GM19035 (cell line): ENCODE measurements at regions not wholly inside any gene's neighbourhood (a gene's known extent, or its start where the extent isn't known, plus 50 kb on each side); places are given as distances from the start of the nearest gene placed in this dataset.
"Not testable (repeated sequence)": the region's sequence is repeated elsewhere in the genome, so short reads cannot be mapped to it uniquely, and the experiment has no call there.

Experiments
- ATAC-seq: cut with Tn5 transposase; IDR thresholded peaks from one replicate; pipeline ENCODE4 v1.9.1; 2021; ENCODE audit not compliant: unreplicated experiment

DNA sequence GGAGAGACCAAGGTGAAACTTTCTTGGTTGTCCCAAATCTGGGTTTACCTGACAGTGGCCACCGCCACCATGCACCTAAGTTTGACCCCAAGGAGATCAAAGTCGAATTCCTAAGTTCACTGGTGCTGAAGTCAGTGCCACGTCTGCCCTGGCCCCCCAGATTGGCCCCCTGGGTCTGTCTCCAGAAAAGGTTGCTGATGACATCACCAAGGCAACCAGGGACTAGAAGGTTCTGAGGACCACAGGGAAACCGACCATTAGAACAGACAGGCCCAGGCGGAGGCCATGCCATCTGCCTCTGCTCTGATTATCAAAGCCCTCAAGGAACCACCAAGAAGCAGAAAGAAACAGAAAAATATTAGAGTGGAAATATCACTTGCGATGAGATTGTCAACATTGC lies 91.2 kb downstream of the DLL1 start:
- ATAC-seq = no peak

DNA sequence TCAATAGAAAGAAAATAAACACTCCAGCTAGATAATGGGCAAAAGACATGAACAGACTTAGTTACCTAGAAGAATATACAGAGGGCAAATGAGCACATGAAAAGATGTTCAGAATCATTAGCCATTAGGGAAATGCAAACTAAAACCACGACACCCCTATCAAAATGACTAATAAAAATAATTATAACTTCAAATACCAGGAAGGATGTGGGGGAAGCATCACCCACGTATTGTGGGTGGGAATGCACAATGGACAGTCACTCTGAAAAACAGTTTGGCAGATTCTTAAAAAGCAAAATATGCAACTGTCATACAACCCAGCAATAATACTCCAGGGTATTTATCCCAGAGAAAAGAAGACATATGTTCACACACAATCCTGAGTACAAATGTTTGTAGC lies 92.6 kb downstream of the DLL1 start:
- ATAC-seq = no peak

DNA sequence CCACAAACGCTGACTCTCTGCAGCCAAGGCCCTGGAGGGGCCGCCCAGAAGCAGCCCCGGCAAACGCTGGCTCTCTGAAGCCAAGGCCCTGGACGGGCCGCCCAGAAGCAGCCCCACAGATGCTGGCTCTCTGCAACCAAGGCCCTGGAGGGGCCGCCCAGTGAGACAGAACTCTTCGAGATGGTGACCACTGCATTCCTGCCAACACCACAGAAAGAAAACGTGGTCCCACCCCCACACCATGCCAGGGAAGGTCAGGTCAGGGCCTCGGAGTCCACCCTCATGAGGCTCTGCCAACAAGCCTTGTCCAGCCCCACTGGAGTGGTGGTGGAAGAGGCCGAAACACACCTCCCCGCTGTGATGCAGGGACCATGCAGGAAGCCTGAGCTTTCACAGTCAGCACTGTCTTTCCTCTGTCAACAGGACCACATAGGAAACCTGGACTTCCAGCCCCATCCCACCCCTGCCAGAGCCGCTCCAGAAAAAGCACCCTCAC lies 97.5 kb downstream of the DLL1 start:
- ATAC-seq = no peak

DNA sequence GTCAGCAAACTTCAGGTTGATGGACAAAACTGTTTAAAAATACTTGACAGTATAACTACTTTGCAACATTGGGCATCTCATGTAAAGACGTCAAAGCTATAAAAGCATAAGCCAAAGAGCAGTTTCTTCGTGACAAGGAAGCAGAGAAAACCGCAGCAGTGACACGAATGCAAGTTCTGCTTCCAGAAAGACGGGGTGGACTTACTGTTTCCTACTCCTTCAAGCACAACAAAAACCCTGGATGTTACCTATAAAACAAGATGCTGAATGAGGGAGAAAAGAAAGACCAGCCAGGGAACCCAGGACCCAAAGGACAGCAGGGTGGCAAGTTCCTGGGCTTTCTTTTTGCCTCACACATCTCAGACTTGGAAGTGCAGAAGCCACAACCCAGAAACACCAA lies 98.0 kb downstream of the DLL1 start:
- no peak for ATAC-seq

DNA sequence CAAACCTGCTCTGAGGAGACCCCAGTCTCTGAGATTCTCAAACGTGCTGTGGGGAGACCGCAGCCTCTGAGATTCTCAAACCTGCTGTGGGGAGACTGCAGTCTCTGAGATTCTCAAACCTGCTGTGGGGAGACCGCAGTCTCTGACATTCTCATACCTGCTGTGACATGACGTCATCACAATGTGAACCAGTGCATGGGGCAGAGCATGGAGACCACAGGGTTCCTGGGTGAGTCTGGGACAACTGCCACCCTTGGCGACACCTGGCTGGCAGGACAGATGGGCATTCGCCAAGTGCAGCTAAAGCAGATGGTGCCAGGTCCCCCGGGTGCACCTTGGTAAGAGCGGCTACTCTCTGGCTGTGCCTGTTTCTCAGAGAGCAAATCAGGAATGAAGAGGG lies 98.8 kb downstream of the DLL1 start:
- ATAC-seq = not testable (repeated sequence)

DNA sequence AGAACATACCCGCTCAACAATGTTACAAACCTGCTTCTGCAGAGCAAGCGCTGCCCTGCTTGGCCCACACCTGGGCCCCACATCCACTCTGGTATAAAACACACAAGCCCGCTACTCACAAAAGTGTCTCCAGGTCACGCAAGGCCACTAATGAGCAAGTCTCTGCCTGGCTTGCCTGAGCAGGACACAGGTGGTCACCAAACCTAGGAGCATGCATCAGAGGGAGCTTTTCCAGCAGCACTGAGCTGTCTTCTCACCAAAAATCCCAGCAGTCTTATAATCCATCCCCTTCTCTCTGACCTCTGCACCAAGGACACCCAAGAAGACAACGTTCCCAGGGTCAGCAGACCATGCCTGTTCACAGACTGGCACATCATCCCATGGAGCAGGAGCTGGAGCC lies 100.8 kb downstream of the DLL1 start:
- ATAC-seq = no peak

DNA sequence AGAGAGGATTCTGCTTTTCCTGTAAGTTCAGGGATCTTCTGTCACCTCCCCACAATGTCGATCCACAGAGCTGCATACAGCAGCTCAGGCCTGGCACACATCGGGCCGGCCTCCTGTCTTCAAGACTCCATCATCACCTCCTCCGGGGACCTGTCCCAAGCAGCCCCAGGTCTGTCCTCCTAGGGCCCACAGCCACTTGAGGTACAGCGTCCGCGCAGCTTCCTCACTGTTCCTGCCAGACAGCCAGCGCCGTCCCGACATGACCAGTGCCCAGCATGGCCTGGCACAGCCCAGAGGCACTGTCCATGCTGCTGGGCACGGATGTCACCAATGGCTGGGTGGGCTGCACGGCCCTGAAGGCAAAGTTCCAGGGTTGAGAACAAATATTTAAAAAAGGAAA lies 101.6 kb downstream of the DLL1 start:
- ATAC-seq = no peak

DNA sequence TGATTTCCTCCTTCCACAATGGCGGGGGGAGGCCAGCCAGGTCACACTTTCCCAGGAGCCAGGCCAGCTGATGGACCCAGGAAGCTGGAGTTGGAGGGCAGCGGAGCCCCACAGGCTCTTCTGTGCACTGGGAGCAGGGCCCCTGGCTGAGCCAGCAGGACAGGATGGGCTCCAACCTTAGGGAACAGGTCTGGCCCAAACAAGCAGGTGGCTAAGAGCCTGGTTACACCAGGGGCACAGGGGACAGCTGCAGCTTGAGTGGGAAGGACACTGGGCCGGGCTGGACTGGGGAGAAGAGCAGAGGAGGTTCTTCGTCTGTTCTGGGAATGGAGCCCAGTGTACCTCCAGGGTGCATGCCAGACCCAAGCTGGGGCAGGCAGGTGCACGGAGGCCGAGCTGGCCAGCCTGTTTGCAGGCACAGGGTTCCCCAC lies 102.3 kb downstream of the DLL1 start:
- ATAC-seq = no peak

DNA sequence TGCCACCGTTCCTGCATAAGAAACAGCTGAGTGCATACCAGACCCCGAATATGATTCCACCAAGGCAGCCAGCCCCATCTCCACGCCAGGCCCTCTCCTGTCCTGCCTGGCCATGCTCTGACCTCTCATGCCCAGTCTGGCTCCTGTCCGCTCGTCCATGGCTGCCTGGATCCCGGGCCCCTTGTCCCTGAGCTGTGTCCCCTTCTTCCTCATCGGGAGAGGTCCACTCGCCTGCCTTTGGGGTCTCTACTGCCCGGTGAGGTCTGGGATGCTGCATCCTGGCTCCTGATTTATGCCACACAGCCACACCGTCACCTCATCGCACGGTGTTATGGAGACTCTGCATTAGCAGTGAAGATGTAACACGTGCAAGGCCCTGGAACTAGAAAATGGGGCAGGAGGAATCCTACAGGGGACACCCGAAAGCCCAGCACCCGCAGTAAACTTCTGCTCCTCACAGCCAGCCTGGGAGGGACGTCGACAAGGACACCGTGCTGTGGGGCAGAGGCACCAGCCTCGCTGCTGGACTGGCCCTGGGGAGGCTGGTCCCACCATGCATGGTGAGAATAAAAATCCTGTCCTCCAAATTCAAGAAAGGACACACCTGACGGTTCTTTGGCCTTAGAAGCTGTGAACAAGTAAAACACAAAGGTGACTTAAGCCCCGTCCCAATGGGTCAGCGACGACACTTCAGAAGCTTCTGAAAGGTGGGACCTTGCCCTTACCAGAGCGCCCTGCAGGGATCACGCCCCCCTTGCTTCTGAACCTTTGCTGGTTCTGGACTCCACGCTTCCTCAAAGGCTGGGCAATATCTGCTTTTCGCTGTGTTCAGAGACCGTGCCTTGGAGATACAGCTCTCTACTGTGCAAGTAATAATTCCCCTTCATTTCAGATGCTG lies 103.0 kb downstream of the DLL1 start:
- no peak for ATAC-seq

DNA sequence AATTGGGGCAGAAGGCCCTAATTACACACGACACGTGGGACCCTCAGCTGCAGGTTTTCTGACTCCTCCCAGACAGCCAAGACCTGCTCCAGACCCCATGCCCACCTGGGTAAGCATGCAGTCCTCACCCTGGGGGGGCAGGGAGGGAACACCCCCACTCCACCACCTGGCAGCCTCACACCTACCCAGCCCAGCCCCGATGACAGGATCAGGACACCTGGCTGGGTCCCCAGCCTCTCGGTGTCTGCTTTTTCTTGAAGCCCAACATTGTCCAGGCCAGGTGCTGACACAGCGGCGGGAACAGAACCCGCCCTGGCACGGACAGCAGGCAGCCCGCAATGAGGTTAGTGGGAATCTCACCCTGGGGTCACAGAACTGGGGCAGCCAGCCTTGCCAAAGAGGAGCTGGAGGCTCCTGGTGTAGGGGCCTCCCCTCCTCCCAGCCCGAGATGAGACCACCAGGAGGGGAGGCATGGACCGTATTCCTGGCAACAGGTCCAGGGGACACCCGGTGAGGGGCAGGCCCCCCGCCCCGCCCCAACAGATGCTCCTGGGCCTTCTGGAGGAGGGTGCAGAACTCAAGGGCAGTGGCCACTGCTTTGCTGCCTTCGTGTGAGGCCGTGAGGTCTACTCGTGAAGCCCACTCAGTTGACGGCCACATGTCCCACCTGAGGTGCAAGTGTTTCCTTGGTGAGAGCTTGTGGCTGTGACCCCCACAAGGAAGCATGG lies 103.8 kb downstream of the DLL1 start:
- ATAC-seq = no peak

DNA sequence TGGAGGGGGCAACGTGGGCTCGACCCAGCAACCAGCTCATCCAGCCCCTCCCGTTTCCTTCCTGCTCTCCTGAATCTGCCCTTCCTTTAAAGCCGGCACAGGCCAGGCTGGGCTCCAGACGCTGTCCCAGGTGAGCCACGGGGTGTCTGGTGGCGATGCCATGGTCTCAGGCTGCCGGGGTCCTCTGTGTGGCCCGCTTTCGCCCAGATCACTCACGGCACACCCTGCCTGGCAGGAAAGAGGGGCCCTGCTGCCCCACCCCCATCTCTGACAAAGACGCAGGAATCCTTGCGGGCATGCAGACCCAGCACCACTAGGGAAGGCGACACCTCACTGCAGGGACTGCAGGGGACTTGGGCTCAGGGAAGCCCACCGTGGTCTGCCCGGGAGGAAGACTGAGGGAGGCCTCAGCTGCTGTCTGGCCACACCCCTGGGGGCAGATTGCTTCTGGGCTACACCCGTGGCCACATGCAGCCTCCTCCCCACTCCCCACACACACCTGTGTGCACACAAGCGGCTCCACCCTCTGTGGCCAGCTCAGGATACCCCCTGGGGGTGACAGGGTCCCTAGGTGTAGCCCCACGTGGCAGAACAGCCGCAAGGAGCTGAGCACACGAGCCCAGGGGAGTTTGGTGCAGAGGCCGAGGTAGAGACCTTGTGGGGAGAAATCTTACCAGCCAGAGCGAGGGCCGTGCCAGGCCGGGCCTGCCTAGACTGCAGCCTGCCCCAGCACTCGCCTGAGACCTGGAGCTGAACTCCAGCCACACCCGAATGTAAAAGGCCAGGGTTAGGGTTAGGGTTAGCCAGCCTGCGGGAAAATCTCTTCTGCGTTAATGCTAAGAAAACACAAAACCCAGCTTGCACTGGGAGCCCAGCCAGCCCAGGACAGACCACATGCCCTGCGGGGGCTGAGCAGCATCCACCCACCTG lies 104.6 kb downstream of the DLL1 start:
- ATAC-seq = no peak

DNA sequence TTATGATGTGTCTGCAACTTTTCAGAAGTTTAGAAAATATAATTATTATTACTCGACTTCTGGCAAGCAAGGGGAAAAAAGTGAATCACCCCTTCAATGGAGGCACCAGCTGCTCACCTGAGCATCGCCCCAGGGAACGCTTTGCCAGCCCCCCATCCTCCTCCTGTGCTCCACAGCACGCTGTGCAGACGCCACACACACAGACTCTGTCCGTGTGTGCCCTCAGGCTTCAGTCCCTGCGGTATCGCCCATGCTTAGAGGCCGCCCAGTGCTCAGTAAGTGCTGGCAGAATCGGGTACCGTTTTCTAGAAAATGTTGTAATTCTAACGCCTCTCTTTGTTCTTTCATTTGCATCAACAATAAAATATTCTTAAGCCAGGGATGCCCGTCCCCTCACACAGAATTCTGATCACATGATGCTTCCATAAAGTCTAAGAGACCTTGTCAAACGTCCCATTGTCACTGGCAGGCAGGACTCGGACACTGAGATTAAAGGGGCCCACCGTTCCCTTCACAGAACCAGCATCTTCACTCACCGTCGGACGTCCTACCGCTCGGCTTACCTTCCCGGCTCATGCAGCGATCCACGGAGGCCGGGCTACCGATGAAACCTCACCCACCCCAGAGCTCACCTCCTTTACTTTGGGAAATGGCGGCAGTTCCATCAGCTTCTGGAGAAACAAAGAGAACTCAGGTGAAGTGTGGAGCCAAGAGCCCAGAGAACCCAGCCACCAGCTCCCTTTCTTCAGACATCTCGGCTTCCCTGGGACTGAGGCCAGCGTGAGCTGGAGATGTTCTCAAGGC lies 105.5 kb downstream of the DLL1 start:
- no peak for ATAC-seq

DNA sequence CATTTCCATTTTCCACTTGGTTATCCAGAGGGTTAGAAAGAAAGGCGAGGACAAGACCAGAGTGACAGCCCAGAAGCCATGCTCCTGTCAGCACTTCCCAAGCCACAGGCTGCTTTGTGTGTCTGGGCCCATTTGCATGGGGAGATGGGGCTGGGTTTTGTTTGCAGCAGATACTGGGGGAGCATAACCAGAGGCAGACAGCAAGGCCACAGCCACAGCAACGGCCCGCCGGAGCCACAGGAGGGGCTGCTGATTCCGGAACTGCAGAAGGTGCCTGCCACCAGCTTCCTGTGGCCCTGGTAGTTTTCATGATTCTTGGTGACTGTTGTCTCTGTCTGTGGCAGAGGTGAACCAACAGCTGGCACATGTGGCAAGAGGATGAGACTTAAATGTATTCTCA lies 106.6 kb downstream of the DLL1 start:
- no peak for ATAC-seq

DNA sequence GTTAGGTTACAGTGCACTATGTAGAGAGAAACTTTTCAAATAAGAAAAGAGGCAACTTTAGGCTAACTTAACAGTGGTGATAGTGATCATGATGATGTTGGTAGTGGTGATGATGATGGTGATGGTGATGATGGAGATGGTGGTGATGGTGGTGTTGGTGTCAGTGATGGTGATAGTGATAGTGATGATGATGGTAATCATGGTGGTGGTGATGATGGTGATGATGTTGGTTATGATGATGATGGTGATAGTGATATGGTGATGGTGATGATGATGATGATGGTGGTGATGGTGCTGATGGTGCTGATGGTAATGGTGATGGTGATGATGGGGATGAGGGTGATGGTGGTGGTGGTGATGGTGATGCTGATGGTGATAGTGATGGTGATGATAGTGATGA lies 107.4 kb downstream of the DLL1 start:
- ATAC-seq = no peak

DNA sequence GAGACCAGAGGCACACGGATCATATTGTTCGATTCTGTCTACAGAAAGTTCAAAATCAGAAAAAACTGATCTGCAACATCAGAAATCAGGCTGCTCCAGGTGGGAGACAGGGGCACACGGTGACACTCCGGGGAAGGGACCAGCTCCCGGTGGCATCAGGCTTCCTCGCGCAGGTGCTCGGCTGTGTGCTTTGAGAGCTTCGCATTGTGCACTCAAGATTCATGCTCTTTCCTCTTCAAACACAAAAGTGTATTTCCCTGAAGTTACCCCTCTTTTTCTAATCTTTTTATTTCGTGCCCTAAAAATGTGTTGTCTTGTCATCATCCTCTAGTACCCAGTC lies 108.1 kb downstream of the DLL1 start:
- no peak for ATAC-seq

DNA sequence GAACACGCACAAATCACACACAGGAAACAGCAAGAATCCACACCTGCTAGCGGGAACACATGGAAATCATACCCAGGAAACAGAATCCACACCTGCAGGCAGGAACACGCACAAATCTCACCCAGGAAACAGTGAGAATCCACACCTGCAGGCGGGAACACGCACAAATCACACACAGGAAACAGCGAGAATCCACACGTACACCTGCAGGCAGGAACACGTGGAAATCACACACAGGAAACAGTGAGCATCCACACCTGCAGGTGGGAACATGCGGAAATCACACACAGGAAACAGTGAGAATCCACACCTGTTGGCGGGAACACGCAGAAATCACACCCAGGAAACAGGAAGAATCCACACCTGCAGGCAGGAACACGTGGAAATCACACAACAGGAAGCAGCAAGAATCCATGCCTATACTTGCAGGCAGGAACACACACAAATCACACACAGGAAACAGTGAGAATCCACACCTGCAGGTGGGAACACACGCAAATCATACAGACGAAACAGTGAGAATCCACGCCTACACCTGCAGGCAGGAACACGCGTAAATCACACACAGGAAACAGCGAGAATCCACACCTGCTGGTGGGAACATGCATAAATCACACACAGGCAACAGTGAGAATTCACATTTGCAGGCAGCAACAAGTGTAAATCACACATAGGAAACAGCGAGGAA lies 108.6 kb downstream of the DLL1 start:
- no peak for ATAC-seq

DNA sequence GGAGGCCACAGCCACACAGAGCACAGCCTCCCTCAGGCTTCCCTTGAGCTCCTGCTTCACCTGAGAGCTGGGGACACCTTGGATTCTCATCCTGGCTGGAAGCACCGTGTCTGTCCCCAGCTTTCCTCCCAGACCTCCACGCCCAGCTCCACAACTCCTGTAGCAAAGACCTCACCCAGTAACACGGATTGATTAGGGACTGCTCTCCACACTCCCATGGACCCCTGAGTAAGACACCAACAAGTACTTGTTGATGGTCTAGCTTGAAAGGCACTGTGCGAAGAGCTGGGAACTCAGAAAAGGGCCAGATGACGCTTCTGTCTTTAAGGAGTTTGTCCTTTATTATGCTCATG lies 109.6 kb downstream of the DLL1 start:
- ATAC-seq = no peak

DNA sequence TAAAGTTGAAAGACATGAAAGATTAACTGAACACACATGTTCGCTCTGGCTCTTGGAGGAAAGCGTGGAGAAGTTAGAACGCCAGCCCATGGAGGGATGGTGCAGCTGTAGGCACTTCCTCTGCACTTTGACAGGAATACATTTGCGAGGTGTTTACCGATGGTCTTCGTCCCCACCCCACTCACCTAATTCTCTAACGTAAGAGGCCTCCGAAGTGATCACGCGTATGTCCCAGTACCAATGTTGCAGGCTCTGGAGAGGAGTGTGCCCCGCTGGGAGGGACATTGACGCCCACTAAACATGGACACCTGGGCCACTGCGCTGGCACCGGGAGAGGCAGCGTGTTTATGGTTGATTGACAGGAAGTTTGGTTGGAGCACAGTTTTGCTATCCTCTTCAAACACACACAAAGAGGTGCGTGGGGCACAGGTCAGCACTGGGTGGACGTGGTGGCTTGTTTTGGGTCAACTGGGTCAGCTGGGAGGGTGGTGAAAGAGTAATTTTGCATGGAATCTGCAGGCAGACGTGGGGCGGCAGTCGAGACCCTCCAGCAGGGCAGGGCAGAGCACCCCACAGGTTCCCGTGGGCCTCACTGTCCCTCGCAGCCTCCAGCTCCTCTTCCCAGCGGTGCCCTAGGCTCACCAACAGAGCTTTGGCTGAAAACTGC lies 110.1 kb downstream of the DLL1 start:
- no peak for ATAC-seq

DNA sequence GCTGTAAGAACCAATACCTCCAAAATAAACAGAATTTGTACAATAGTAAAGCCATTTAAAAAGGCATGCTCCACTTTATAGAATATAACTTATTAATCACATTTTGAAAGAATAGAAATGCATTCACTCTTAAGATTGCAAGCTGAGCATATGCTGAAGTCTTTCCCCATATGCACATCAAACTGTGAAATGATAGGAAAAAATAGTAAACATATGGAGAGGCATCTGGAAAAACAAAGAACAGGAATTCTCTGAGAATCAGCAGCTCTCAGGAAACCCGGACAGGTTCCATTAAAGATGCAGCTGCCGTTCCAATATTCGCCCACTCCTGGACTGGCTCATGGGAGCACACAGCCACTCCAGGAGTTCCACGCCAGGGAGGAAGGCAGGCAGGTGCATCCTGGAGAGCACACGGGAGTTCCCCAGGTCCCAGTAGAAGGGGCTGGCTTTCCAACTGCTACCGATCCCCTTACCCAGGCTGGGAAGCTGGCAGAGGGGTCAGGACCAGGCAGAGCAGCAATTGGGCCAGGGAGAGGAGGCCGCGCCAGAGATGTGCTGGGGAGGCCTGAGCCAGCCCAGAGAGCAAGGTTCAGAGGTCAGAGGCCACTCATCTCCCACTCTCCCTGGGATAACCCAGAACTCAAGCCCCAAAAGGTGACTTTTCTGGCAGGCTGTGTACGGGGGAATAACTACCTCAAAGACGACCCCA lies 111.1 kb downstream of the DLL1 start:
- no peak for ATAC-seq
